Liver (tissue), 3 donors: ENCODE measurements at regions not wholly inside any gene's neighbourhood (a gene's known extent, or its start where the extent isn't known, plus 50 kb on each side); places are given as distances from the start of the nearest gene placed in this dataset.

Experiments used
- CTCF ChIP-seq: fragments of 150-350 bp; IDR thresholded peaks from 2 replicates; pipeline ENCODE4 v1.5.1; 2017; ENCODE audit warnings: improper control_type of control experiment, low read depth, low read length; ENCODE audit not compliant: missing input control
- EGR1 ChIP-seq, 2 donors: IDR thresholded peaks; 2 replicates each; pipeline ENCODE4 v1.6.1; 2016 to 2018; ENCODE audit warnings: antibody characterized with exemption in 2 of 2, low read depth in 2 of 2
- FOXA1 ChIP-seq: IDR thresholded peaks from 2 replicates; pipeline ENCODE4 v1.6.1; 2016; ENCODE audit warnings: antibody characterized with exemption
- GABPA ChIP-seq, 2 donors: IDR thresholded peaks in 1 of 2; conservative IDR thresholded peaks in 1 of 2; 2 replicates each; pipeline ENCODE4 v1.6.1; 2016; ENCODE audit warnings: antibody characterized with exemption in 2 of 2, mild to moderate bottlenecking in 1 of 2, moderate library complexity in 1 of 2
- HNF4A ChIP-seq, 2 donors: conservative IDR thresholded peaks; 2 replicates each; pipeline ENCODE4 v1.6.1; 2016; ENCODE audit warnings: antibody characterized with exemption in 2 of 2, mild to moderate bottlenecking in 2 of 2
- JUND ChIP-seq, 2 donors: IDR thresholded peaks; 2 replicates each; pipeline ENCODE4 v1.6.1; 2016; ENCODE audit warnings: antibody characterized with exemption in 2 of 2
- MAX ChIP-seq: IDR thresholded peaks from 2 replicates; pipeline ENCODE4 v1.6.1; 2016; ENCODE audit warnings: antibody characterized with exemption
- RAD21 ChIP-seq, 2 donors: IDR thresholded peaks; 2 replicates each; pipeline ENCODE4 v1.6.1; 2016; ENCODE audit warnings: antibody characterized with exemption in 2 of 2, mild to moderate bottlenecking in 2 of 2
- REST ChIP-seq: IDR thresholded peaks from 2 replicates; pipeline ENCODE4 v1.6.1; 2016; ENCODE audit warnings: antibody characterized with exemption, mild to moderate bottlenecking
- RXRA ChIP-seq, 2 donors: IDR thresholded peaks; 2 replicates each; pipeline ENCODE4 v1.6.1; 2017 to 2018; ENCODE audit warnings: antibody characterized with exemption in 2 of 2, mild to moderate bottlenecking in 1 of 2
- SP1 ChIP-seq: IDR thresholded peaks from 2 replicates; pipeline ENCODE4 v1.6.1; 2018; ENCODE audit warnings: antibody characterized with exemption, mild to moderate bottlenecking
- TAF1 ChIP-seq: conservative IDR thresholded peaks from 2 replicates; pipeline ENCODE4 v1.6.1; 2016; ENCODE audit warnings: antibody characterized with exemption, mild to moderate bottlenecking
- YY1 ChIP-seq: IDR thresholded peaks from 2 replicates; pipeline ENCODE4 v1.6.1; 2016; ENCODE audit warnings: antibody characterized with exemption, mild to moderate bottlenecking
- ZBTB33 ChIP-seq: IDR thresholded peaks from 2 replicates; pipeline ENCODE4 v1.6.1; 2016; ENCODE audit warnings: antibody characterized with exemption
- donor health status: healthy.
- donor health status: healthy.

DNA sequence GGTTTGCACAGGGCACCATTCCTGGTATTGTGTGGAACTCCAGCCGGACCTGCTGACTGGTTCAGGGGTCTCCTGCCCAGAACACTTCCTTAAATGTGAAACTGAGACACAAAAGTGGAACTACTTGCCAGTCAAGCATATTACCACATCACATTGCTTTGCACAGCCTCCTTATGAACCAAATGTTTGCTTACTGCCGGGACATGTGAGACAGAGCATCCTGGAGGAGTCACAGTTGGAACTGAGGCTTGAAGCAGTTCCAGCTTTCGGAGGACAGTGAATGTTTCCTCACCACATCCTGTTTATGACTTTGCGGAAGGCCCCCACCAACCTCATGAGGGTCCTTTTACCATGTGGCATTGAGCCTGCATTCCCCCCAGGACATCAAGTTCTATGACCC, 105.8 kb upstream of the ARHGAP42 start:
- TF ChIP-seq YY1, result no peak
- no peak for TF ChIP-seq CTCF
- no peak for TF ChIP-seq MAX
- no peak for TF ChIP-seq TAF1
- TF ChIP-seq SP1, result no peak
- peak in 1 of 2 donors; percentile 27 for TF ChIP-seq RAD21 (IDR thresholded peaks at IDR 0.05)
- TF ChIP-seq REST, result no peak
- TF ChIP-seq JUND (IDR thresholded peaks at IDR 0.05), result no peak
- TF ChIP-seq ZBTB33, result no peak
- TF ChIP-seq RXRA (IDR thresholded peaks at IDR 0.05), result no peak
- peak in 1 of 2 donors; percentile 12 for TF ChIP-seq HNF4A (conservative IDR thresholded peaks at IDR 0.05)
- TF ChIP-seq GABPA (IDR thresholded peaks at IDR 0.05 in 1 of 2, conservative IDR thresholded peaks at IDR 0.05 in 1 of 2), result no peak
- no peak for TF ChIP-seq EGR1 (IDR thresholded peaks at IDR 0.05; ENCODE audit: low read depth in 2 of 2)
- TF ChIP-seq FOXA1, result no peak
